Neuronal stem cell (in vitro differentiated cells): ENCODE measurements at regions not wholly inside any gene's neighbourhood (a gene's known extent, or its start where the extent isn't known, plus 50 kb on each side); places are given as distances from the start of the nearest gene placed in this dataset.

ENCODE experiments used
- DNase-seq: peaks from one replicate; pipeline ENCODE4 v3.0.0-alpha.2; 2013; ENCODE audit warnings: low spot score
- H2AFZ ChIP-seq: one replicate; pipeline ENCODE4 v1.6.1; 2013; ENCODE audit warnings: mild to moderate bottlenecking, low read length, inconsistent platforms
- H2AK5ac ChIP-seq: 2 replicates; pipeline ENCODE4 v1.6.1; 2013; ENCODE audit warnings: low read depth, mild to moderate bottlenecking, inconsistent platforms, low read length, moderate library complexity, mixed read lengths
- H2BK120ac ChIP-seq: 2 replicates; pipeline ENCODE4 v1.6.1; 2013; ENCODE audit warnings: low read depth, mild to moderate bottlenecking, inconsistent platforms, low read length, moderate library complexity, mixed read lengths
- H2BK12ac ChIP-seq: one replicate; pipeline ENCODE4 v1.6.1; 2013; ENCODE audit warnings: low read length, inconsistent platforms
- H2BK15ac ChIP-seq: 2 replicates; pipeline ENCODE4 v1.6.1; 2013; ENCODE audit warnings: mild to moderate bottlenecking, low read length, inconsistent platforms, mixed read lengths
- H2BK5ac ChIP-seq: one replicate; pipeline ENCODE4 v1.6.1; 2013; ENCODE audit warnings: inconsistent platforms, mild to moderate bottlenecking, low read length, moderate library complexity
- H3K14ac ChIP-seq: one replicate; pipeline ENCODE4 v1.6.1; 2013; ENCODE audit warnings: low read length, inconsistent platforms
- H3K18ac ChIP-seq: 2 replicates; pipeline ENCODE4 v1.6.1; 2013; ENCODE audit warnings: low read length, inconsistent platforms
- H3K23ac ChIP-seq: 2 replicates; pipeline ENCODE4 v1.6.1; 2013; ENCODE audit warnings: low read depth, mild to moderate bottlenecking, mixed read lengths, low read length, inconsistent platforms; ENCODE audit not compliant: poor library complexity
- H3K27ac ChIP-seq: replicated peaks from 3 replicates; pipeline ENCODE4 v1.5.1; 2013; ENCODE audit warnings: low read length, inconsistent platforms
- H3K27me3 ChIP-seq, 3 experiments: 2 replicates each; pipeline ENCODE4 v1.6.1; 2013; ENCODE audit warnings: low read length in 3 of 3, mild to moderate bottlenecking in 2 of 3, inconsistent platforms in 1 of 3, low read depth in 1 of 3, mixed read lengths in 1 of 3, moderate library complexity in 1 of 3; ENCODE audit not compliant: control insufficient read depth in 3 of 3, insufficient read depth in 3 of 3
- H3K36me3 ChIP-seq, 2 donors: replicated peaks in 1 of 2; 2 replicates each; pipeline ENCODE4 v1.6.1; 2013; ENCODE audit warnings: low read length in 2 of 2; ENCODE audit not compliant: control insufficient read depth in 2 of 2, insufficient read depth in 2 of 2
- H3K4ac ChIP-seq: 2 replicates; pipeline ENCODE4 v1.6.1; 2013; ENCODE audit warnings: inconsistent platforms, mild to moderate bottlenecking, low read length, moderate library complexity
- H3K4me1 ChIP-seq, 2 donors: 1 replicate in 1 of 2; 2 replicates in 1 of 2; pipeline ENCODE4 v1.6.1; 2013; ENCODE audit warnings: low read length in 2 of 2, low read depth in 1 of 2; ENCODE audit not compliant: control insufficient read depth in 2 of 2, insufficient read depth in 1 of 2
- H3K4me2 ChIP-seq: one replicate; pipeline ENCODE4 v1.6.1; 2013; ENCODE audit warnings: mild to moderate bottlenecking, low read length, inconsistent platforms; ENCODE audit not compliant: insufficient read depth, poor library complexity, severe bottlenecking
- H3K4me3 ChIP-seq, 2 donors: 2 replicates each; pipeline ENCODE4 v1.5.1; 2013; ENCODE audit warnings: low read length in 2 of 2, mild to moderate bottlenecking in 2 of 2, inconsistent platforms in 1 of 2, moderate library complexity in 1 of 2
- H3K79me1 ChIP-seq: one replicate; pipeline ENCODE4 v1.6.1; 2013; ENCODE audit warnings: low read depth, mild to moderate bottlenecking, inconsistent platforms, low read length, moderate library complexity
- H3K9ac ChIP-seq: one replicate; pipeline ENCODE4 v1.6.1; 2013; ENCODE audit warnings: mild to moderate bottlenecking, low read depth, low read length, inconsistent platforms; ENCODE audit not compliant: poor library complexity
- H3K9me3 ChIP-seq, 2 donors: replicated peaks in 1 of 2; 2 replicates each; pipeline versions ENCODE3 to v1.6.1; 2013; ENCODE audit warnings: low read length in 2 of 2, mild to moderate bottlenecking in 2 of 2, inconsistent platforms in 1 of 2, low read depth in 1 of 2, mixed read lengths in 1 of 2, moderate library complexity in 1 of 2; ENCODE audit not compliant: control insufficient read depth in 2 of 2, insufficient read depth in 1 of 2
- H4K8ac ChIP-seq: one replicate; pipeline ENCODE4 v1.6.1; 2013; ENCODE audit warnings: low read depth, mild to moderate bottlenecking, inconsistent platforms, low read length, moderate library complexity
- H4K91ac ChIP-seq: one replicate; pipeline ENCODE4 v1.6.1; 2013; ENCODE audit warnings: low read length, low read depth, mild to moderate bottlenecking, inconsistent platforms; ENCODE audit not compliant: poor library complexity
- WGBS, 2 donors: extraction: QIAGEN DNeasy Blood & Tissue Kit; methylation state at CpG; one replicate each; pipeline ENCODE4 v1.1.7; 2013; ENCODE audit warnings: missing lambda C conversion rate in 2 of 2, mixed read lengths in 1 of 2; ENCODE audit not compliant: insufficient read length in 2 of 2, insufficient replicate concordance in 1 of 2; ENCODE audit errors: extremely low coverage in 2 of 2; 5-methylcytosine and 5-hydroxymethylcytosine counted together

GRCh38 chr14:53872681-53873089, 83.9 kb downstream of the BMP4 start:
- no peaks in the 10 kb centered on the region for H3K79me1 ChIP-seq
- H2BK5ac ChIP-seq, result no peak overlapping the region
- H4K91ac ChIP-seq, result no peak overlapping the region
- no peak overlapping the region for H4K8ac ChIP-seq
- H2BK15ac ChIP-seq, result no peak overlapping the region
- H2BK12ac ChIP-seq, result no peak overlapping the region
- no CpG with 5 or more reads among the region's 1 CpG for WGBS, 2 donors
- H3K18ac ChIP-seq, result no peak overlapping the region
- H3K27me3 ChIP-seq, result no peaks in the 10 kb centered on the region
- H3K4me3 ChIP-seq, result no peak overlapping the region
- no peak overlapping the region for H2AFZ ChIP-seq
- no peak overlapping the region for H2AK5ac ChIP-seq
- no peak overlapping the region for H3K23ac ChIP-seq
- no peak overlapping the region for H3K4me2 ChIP-seq
- no peaks in the 10 kb centered on the region for H3K4me1 ChIP-seq
- peaks cover 0 to 5% of the 10 kb centered on the region in 2 donors for H3K9me3 ChIP-seq
- no peak overlapping the region for H3K14ac ChIP-seq
- no peaks in the 10 kb centered on the region for H3K36me3 ChIP-seq
- no peak overlapping the region for H3K4ac ChIP-seq
- no peak overlapping the region for H3K9ac ChIP-seq
- no peak overlapping the region for H3K27ac ChIP-seq
- DNase-seq, result no peak
- H2BK120ac ChIP-seq, result no peak overlapping the region

- Histone ChIP-seq H3K27ac (no peak overlapping the region), H2BK5ac (no peak overlapping the region), H3K27me3 (no peaks in the 10 kb centered on the region), H3K4me2 (no peak overlapping the region), H3K79me1 (no peaks in the 10 kb centered on the region), H3K4me3 (no peak overlapping the region), H4K8ac (no peak overlapping the region), H3K14ac (no peak overlapping the region), H2BK12ac (no peak overlapping the region), H2BK120ac (no peak overlapping the region), H2AK5ac (no peak overlapping the region), H3K4me1 (no peaks in the 10 kb centered on the region), H3K18ac (no peak overlapping the region), H2AFZ (no peak overlapping the region), H2BK15ac (no peak overlapping the region), H3K36me3 (no peaks in the 10 kb centered on the region), H3K23ac (no peak overlapping the region), H4K91ac (no peak overlapping the region), H3K9me3 (peaks cover 0 to 5% of the 10 kb centered on the region in 2 donors), H3K9ac (no peak overlapping the region), H3K4ac (no peak overlapping the region)
- no peak for DNase-seq
- WGBS, 2 donors, result no CpG with 5 or more reads among the region's 2 CpGs
Measured at GRCh38 chr14:53871951-53872350, 84.7 kb downstream of the BMP4 start.

GRCh38 chr14:53871011-53871410, 85.6 kb downstream of the BMP4 start:
- Histone ChIP-seq H3K79me1 (no peaks in the 10 kb centered on the region), H3K4me2 (no peak overlapping the region), H3K36me3 (no peaks in the 10 kb centered on the region), H2AK5ac (no peak overlapping the region), H3K4me3 (no peak overlapping the region), H3K4me1 (no peaks in the 10 kb centered on the region), H2BK12ac (no peak overlapping the region), H3K9ac (no peak overlapping the region), H4K91ac (no peak overlapping the region), H3K23ac (no peak overlapping the region), H3K9me3 (peaks cover 0 to 5% of the 10 kb centered on the region in 2 donors), H3K27ac (no peak overlapping the region), H2BK15ac (no peak overlapping the region), H3K18ac (no peak overlapping the region), H3K4ac (no peak overlapping the region), H4K8ac (no peak overlapping the region), H3K27me3 (no peaks in the 10 kb centered on the region), H2BK5ac (no peak overlapping the region), H2BK120ac (no peak overlapping the region), H3K14ac (no peak overlapping the region), H2AFZ (no peak overlapping the region)
- no CpG with 5 or more reads among the region's 3 CpGs for WGBS, 2 donors
- no peak for DNase-seq

- Histone ChIP-seq H2AFZ (no peak overlapping the region), H2BK15ac (no peak overlapping the region), H3K36me3 (no peaks in the 10 kb centered on the region), H3K18ac (no peak overlapping the region), H3K4ac (no peak overlapping the region), H2BK120ac (no peak overlapping the region), H2BK5ac (no peak overlapping the region), H3K4me3 (no peak overlapping the region), H4K91ac (no peak overlapping the region), H2BK12ac (no peak overlapping the region), H3K79me1 (no peaks in the 10 kb centered on the region), H2AK5ac (no peak overlapping the region), H3K9ac (no peak overlapping the region), H3K14ac (no peak overlapping the region), H4K8ac (no peak overlapping the region), H3K27me3 (no peaks in the 10 kb centered on the region), H3K9me3 (peaks cover 0 to 2% of the 10 kb centered on the region in 2 donors), H3K27ac (no peak overlapping the region), H3K4me1 (no peaks in the 10 kb centered on the region), H3K23ac (no peak overlapping the region), H3K4me2 (no peak overlapping the region)
- no peak for DNase-seq
- WGBS, 2 donors, result no CpG with 5 or more reads among the region's 2 CpGs
Measured at GRCh38 chr14:53865711-53866110, 90.9 kb downstream of the BMP4 start.
